Left forelimb (tissue), 1 donor: ENCODE measurements at regions not wholly inside any gene's neighbourhood (a gene's known extent, or its start where the extent isn't known, plus 50 kb on each side); places are given as distances from the start of the nearest gene placed in this dataset.

ENCODE experiments used
- DNase-seq: peaks from one replicate; pipeline ENCODE4 v3.0.0-alpha.2; 2018; ENCODE audit warnings: low spot score

DNA sequence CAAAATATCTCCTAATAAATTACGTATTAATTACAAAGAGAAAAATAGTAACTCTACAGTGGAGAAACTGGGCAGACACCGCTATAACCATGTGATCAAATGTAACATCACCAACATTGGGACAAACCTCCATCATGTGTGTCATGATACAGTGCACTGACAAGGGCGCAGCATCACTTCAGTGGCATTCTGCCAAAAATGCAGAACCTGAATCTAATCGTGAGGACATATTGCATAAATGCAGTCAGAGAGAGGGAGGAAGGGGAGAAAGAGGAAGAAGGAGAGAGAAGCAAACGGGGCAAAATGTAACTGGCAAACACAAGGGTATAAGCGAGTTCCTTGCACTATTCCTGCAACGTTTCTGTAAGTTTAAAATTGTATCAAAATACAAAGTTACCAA lies 74.2 kb upstream of the MARCHF10 start:
- no peak for DNase-seq

DNA sequence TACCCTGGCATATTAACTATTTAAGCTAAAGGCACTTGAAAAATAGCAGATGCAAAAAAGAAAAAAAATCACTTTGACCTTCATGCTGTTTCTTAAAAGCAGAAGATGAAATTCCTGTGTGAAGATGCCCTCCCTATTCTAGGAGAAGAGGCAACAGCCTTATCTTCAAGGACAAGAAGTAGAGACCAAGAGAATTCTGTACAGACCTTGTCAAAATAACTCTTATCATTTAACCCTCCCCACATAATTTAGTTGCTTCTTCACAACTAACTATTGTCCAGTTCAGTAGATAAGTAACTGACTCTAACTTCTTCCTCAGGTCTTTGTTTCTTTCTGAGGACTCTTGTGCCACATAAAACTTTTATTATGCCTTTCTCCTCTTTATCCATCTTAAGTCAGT lies 72.0 kb upstream of the MARCHF10 start:
- DNase-seq = no peak

DNA sequence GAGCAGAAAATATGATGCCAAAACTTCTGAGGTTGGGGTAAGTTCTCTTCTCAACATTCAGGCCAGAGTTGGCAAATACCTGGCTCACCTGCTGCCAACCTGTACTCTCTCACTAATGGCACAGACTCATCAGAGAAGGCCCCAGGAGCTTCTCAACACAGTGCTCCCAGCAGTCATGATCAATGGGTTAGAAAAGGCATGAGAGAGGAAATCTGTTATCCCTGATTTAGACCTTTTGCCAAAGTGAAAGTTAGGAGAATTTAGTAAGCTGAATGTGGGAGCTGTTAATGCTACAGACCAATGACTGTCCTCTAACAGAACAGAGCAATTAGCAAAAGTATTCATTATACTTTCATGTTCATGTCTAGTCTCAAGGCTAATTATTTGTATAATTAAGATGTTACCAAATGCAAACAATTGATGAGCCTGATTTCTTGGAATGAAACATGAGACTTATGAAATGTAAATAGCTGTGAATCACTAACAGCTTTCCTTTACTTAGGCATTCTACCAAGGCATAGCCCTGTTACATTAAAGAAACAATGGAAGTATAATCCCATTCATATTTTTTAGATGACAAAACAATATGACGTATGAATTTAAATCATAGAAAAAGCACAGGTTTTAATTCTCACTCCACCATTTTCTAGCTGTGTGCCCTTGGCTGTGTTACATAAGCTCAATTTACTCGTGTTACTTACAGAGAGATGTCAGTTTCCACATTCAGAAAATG lies 68.7 kb upstream of the MARCHF10 start:
- DNase-seq = no peak

DNA sequence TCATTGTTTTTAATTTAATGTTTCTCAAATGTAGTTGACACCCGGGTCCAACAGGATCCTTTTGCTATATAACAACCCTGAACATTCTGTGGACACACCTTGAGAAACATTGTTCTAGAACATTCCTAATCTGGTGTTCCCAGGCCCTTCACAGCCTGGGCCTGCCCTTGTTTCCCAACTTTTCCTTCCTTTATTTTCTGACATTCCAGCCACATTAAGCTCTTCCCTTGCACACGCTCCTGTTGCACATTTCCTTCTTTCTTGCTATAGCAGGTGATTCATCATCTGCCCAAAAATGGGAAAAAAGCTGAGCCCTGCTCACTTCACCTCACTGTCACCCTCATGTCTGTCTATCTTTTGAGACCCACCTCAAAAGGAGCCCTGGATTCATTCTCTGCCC lies 67.9 kb upstream of the MARCHF10 start:
- no peak for DNase-seq

DNA sequence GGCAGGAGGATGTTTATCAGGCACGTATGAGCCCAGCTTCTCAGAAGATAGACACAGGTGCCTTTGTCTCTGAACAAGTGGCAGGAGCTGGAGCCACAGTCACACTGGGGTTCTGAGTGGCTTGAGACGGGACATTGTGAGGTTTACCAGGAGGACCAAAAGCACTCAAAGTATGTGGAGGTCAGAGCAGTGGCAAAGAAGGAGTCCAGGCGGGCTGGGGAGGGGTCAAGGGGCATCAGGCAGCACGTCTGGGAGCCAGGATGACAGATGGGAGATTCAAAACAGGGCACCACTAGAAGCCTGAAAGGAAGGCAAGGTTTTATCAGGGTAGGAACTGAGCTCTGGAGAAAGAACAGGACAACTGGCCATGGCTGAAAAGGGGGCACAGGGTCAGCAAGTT lies 67.2 kb upstream of the MARCHF10 start:
- DNase-seq = no peak

DNA sequence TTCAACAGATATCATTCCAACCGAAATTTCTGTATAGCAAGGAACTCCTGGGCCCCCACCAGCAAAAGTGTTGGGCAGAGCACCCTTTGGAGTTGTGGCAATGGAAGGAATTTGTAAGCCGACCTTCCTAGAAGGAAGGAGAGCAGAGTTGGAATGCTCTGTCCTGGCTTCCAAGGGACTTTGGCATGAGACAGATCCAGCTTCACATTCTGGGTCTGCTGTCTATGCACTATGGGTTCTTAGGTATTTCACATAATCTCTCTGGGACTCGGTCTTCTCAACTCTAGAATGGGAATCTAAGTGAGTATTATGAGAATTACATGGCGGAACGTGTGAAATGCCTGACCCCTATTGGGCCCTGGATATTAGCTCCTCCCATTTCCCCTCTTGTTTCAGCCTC lies 63.2 kb upstream of the MARCHF10 start:
- no peak for DNase-seq

DNA sequence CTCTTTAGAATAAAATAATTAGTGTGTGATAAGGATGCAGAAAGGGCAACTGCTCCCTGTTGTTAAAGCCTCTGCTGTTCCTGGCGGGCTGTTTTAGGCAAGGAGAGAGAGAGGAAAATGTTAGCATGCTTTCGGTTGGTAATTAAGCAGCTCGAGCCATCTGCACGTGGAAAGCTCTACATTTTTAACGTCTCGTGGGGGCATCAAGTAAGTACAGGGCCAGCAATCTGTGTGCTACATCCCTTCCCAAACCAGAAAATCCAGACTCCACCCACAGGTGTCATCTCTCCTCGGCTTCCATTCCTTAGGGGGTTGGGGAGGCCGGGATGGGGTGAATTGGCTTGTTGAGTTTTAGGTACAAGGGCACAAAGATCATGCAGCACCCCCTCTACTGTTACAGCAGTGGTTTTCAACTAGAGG lies 62.4 kb upstream of the MARCHF10 start:
- DNase-seq = no peak

DNA sequence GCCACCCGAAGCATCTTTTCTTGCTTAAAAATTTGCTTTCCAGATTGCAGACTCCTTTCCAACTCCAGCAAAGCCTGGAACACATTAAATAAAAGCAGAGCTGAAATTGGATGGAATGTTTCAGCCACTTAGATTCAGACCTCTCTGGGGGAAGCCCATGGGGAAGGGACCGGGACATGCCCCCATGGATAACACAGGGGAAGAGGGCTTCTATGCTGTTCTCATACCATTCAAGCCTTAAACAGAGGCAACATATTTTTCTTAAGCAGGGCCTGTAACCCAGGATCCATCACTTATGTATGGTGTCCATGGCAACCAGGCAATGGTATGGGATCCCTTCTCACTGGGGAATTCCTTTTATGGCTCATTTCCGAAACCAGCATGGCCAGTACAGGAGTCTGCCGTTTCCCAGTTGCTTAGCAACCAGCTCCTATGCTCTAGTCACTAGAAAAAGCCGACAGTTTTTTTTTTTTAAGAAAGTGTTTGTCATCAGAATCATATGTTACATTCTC lies 62.0 kb upstream of the MARCHF10 start:
- no peak for DNase-seq

DNA sequence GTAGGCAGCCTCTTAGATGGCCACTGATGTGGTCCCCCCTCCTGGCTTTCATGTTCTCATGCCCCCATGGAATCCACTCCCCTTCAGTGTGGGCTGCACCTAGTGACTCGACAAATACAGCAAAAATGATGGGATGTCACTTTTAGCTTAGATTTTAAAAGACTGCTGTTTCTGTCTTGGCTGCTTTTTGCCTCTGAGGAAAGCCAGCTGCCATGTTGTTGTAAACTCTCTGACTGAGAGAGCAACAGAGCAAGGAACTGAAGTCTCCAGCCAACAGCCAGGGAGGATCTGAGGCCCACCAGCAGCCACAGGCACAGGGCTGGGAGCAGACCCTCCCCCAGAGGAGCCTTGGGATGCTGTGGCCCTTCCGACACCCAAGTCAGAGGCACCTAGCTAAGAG lies 60.6 kb upstream of the MARCHF10 start:
- DNase-seq = no peak

DNA sequence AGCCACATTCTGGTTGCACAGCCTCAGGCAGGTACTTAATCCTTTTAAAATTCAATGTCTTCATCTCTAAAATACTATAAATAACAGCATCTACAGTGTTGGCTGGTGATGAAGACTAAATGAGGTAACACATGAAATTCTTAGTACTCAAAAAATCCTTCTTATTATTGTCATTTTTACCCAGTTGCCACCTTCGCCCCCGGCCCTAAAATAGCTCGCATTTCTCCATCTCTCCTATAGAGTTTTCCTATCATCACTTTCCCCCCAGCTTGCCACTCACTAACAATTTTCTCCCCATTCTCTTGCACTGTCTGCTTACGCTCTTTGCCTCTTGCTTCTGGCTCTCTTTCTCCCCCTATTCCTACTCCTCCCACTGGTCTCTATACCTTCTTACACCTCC lies 59.9 kb upstream of the MARCHF10 start:
- DNase-seq = no peak

DNA sequence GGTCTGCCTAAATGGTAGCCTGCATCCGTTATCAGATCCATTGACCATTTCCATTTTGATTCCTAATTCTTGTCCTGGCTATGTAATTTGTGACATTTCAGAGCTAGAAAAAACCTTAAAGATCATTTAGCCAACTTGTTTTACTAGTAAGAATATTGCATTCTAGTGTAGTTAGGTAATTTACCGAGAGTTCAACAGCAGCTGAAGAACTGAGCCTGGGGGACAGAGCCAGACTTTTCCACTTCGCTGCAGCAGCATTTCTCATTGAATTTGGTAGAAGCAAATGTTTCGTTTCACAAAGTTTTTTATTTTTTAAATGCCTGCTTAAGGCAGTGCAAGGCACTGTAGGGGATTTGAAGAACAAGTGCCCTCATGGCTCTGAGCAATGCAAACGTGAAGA lies 59.2 kb upstream of the MARCHF10 start:
- DNase-seq = no peak

DNA sequence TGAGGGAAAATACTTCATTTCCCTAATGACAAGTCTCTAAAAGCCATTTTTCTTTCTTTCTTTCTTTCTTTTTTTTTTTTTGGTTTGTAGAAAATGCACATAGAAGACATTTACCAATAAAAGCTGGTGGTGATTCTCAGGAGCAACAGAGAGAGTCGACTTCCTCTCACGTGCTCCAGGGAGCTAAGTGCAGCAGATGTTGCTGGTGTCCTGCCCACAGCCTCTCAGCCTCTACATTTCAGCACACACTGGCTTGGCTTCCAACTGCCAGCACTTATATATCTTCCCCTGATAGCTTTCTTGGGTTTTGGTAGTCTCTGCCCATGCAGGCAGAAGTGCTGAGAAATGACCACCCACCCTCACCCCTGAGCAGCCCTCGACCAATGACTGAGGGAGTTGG lies 58.4 kb upstream of the MARCHF10 start:
- no peak for DNase-seq

DNA sequence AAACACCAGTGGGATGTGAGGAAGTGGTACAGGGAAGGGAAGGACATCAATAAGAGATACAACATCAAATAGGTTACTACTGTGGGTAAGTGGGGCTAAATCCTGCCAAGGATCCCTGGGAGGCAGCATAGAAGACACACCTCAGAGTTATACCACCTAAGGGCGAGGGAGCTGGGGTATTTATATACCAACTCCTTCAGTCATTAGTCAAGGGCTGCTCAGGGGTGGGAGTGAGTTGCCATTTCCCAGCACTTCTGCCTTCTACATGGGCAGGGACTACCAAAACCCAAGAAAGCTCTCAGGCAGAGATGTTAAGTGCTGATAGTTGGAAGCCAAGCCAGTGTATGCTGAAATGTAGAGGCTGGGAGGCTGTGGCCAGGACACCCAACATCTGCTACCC lies 57.5 kb upstream of the MARCHF10 start:
- no peak for DNase-seq

DNA sequence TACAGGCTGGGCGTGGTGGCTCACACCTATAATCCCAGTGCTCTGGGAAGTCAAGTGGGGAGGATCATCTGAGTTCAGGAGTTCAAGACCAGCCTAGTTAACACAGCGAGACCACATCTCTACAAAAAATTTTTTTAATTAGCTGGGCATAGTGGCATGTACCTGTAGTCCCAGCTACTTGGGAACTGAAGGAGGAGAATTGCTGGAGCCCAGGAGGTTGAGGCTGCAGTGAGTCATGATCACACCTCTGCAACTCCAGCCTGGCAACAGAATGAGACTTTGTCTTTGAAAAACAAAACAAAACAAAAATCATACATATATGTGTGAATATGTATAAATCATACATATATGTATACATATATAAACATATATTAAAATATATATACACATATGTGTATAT lies 54.1 kb upstream of the MARCHF10 start:
- DNase-seq = no peak

DNA sequence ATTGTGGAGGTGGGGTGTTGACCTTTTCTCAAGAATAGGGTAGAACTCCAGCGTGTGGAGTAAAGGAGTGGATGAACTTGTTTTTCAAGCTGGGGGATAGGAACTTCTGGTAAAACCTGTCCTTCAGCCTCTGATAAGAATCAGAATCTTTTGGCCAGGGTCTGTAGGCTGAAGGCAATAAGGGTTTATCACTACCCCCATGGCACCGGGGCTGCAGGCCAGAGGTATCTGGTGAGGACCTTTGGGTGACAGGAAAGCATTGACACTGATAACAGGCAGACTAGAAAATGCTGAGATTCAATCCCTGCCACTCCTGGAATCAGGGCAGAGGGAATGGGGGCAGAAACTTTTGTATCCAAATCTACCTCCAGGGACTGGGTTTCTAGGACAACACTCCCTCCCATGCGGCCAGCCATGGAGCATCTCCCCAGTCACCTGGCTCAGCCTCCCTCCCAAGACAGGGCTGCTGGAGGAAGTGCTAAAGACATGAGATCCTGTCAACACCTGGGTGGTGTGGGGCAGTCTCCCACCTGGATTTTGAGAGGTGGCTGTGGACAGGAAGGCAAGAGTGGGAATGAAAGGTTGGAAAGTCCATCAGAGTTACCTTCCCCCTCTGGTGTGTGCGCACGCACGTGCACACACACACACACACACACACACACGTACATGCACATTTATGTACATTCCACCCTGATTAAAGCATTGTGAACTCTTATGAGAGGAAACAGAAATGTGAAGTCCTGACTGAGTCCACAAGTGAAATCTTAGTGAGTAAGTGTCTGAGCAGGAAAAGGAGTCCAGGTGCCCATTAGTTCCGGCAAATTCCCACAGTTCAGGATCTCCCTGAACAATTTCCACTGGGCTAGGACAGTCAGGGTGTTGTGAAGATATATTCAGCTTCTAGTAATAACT lies 53.1 kb upstream of the MARCHF10 start:
- DNase-seq = no peak

DNA sequence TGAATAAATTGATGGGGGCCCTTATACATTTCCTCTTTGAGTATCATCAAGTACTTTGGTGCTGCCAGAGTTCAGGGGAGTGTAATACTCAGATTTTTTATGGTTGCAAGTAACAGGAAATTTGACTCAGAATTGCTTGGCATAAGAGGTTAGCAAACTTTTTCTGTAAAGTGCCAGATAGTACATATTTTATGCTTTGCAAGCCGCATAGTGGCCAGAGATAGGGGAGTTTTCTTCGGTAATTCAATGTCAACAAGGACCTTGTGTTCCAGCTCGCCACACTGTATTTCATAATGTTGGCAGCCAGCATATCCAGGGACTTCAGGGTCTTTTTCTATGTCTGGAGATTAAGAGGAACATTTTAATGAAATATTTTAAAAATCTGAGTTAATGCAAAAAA lies 51.0 kb upstream of the MARCHF10 start:
- no peak for DNase-seq
